Caco-2 (cell line): ENCODE measurements at regions not wholly inside any gene's neighbourhood (a gene's known extent, or its start where the extent isn't known, plus 50 kb on each side); places are given as distances from the start of the nearest gene placed in this dataset.

ENCODE experiments used
- BruUV-seq: library from RNA; stranded (reverse); fragments of 400-500 nt; replicated peaks from 2 replicates; lab custom pipeline; 2021; lab: Mats Ljungman, UMichigan
- CTCF ChIA-PET: fragments of 300-600 bp; sonication (Branson Sonifier 250); formaldehyde crosslinking; loops from one replicate; lab custom pipeline; 2022; ENCODE audit warnings: antibody characterized with exemption; lab: Charles Lee
- POLR2A ChIA-PET: fragments of 300-600 bp; sonication (Branson Sonifier 250); formaldehyde crosslinking; loops from one replicate; lab custom pipeline; 2022; ENCODE audit warnings: antibody characterized with exemption; lab: Charles Lee
- DNase-seq, 2 experiments: peaks; one replicate each; pipeline versions ENCODE4 v3.0.0 to v3.0.0-alpha.2; 2020 to 2022
- H3K27me3 ChIP-seq: replicated peaks from 2 replicates; pipeline ENCODE4 v1.6.0; 2011; ENCODE audit warnings: low read length; ENCODE audit not compliant: control insufficient read depth, insufficient read depth
- H3K36me3 ChIP-seq: 2 replicates; pipeline ENCODE4 v1.5.1; 2011; ENCODE audit warnings: low read length; ENCODE audit not compliant: control insufficient read depth, insufficient read depth
- H3K4me1 ChIP-seq: fragments of 250-450 bp; sonication (Bioruptor Pico); 2 replicates; pipeline ENCODE4 v1.5.1; 2020; ENCODE audit warnings: mild to moderate bottlenecking
- H3K4me3 ChIP-seq: 2 replicates; pipeline ENCODE4 v1.5.1; 2011; ENCODE audit warnings: low read depth, mild to moderate bottlenecking, control low read depth, low read length
- H3K9me3 ChIP-seq: fragments of 250-450 bp; sonication (Bioruptor Pico); 2 replicates; pipeline ENCODE4 v1.5.1; 2020; ENCODE audit warnings: mild to moderate bottlenecking, moderate library complexity
- H3K27ac Mint-ChIP-seq: one replicate; pipeline ENCODE4 v1.8.0; 2022; ENCODE audit warnings: mixed read lengths; ENCODE audit not compliant: unreplicated experiment
- H3K27me3 Mint-ChIP-seq: one replicate; pipeline ENCODE4 v1.8.0; 2022; ENCODE audit warnings: mixed read lengths; ENCODE audit not compliant: insufficient read depth, unreplicated experiment
- H3K36me3 Mint-ChIP-seq: one replicate; pipeline ENCODE4 v1.8.0; 2022; ENCODE audit warnings: mild to moderate bottlenecking, mixed read lengths; ENCODE audit not compliant: insufficient read depth, unreplicated experiment
- H3K4me1 Mint-ChIP-seq: one replicate; pipeline ENCODE4 v1.8.0; 2022; ENCODE audit warnings: low read depth, mixed read lengths; ENCODE audit not compliant: unreplicated experiment
- H3K4me3 Mint-ChIP-seq: one replicate; pipeline ENCODE4 v1.8.0; 2022; ENCODE audit warnings: mild to moderate bottlenecking, moderate library complexity, mixed read lengths; ENCODE audit not compliant: unreplicated experiment
- H3K9me3 Mint-ChIP-seq: one replicate; pipeline ENCODE4 v1.8.0; 2022; ENCODE audit warnings: mixed read lengths; ENCODE audit not compliant: unreplicated experiment
- CTCF ChIP-seq, 2 experiments: fragments of 200-600 bp in 1 of 2; IDR thresholded peaks; 1 replicate in 1 of 2; 2 replicates in 1 of 2; pipeline versions ENCODE4 v1.5.1 to v1.8.0; 2011 to 2022; ENCODE audit warnings: antibody characterized with exemption in 1 of 2, control low read depth in 1 of 2, inconsistent platforms in 1 of 2, low read depth in 1 of 2, low read length in 1 of 2, mild to moderate bottlenecking in 1 of 2, moderate library complexity in 1 of 2; ENCODE audit not compliant: insufficient read depth in 1 of 2, severe bottlenecking in 1 of 2, unreplicated experiment in 1 of 2
- intact Hi-C: fragments of 100-400 bp; cut with micrococcal nuclease; formaldehyde crosslinking; loops from one replicate; pipeline ENCODE4 v1.10.0; 2022; ENCODE audit not compliant: unreplicated experiment

- BruUV-seq: no TSS peak
- H3K27ac Mint-ChIP-seq: no peak overlapping the region
- Histone ChIP-seq H3K4me3 (no peak overlapping the region), H3K4me1 (no peaks in the 10 kb centered on the region), H3K36me3 (no peaks in the 10 kb centered on the region), H3K27me3 (no peaks in the 10 kb centered on the region), H3K9me3 (no peaks in the 10 kb centered on the region)
- H3K4me3 Mint-ChIP-seq: no peak overlapping the region
- H3K36me3 Mint-ChIP-seq: no peaks in the 10 kb centered on the region
- TF ChIP-seq CTCF (IDR thresholded peaks at IDR 0.05; ENCODE audit: insufficient read depth in 1 of 2, low read depth in 1 of 2, low read length in 1 of 2, severe bottlenecking in 1 of 2, unreplicated experiment in 1 of 2): no peak
- CTCF ChIA-PET: no interaction called here
- POLR2A ChIA-PET: no interaction called here
- no peaks in the 10 kb centered on the region for H3K9me3 Mint-ChIP-seq
- intact Hi-C loops: no loop called here
- DNase-seq: no peak
- no peaks in the 10 kb centered on the region for H3K4me1 Mint-ChIP-seq
- no peaks in the 10 kb centered on the region for H3K27me3 Mint-ChIP-seq
These were observed 64.7 kb upstream of the HS3ST5 start for GRCh38 chr6:114407426-114408035.

- Mint-ChIP-seq H3K4me3 (no peak overlapping the region), H3K36me3 (no peaks in the 10 kb centered on the region), H3K9me3 (no peaks in the 10 kb centered on the region), H3K27ac (no peak overlapping the region), H3K27me3 (no peaks in the 10 kb centered on the region), H3K4me1 (no peaks in the 10 kb centered on the region)
- intact Hi-C loops: no loop called here
- H3K4me3 ChIP-seq: no peak overlapping the region
- ChIA-PET POLR2A (no interaction called here), CTCF (interaction anchor here (0.7 kb wide), 1 partner anchor 269 kb away, joined by 3 read pairs; no protein-coding TSS in a partner anchor)
- no peaks in the 10 kb centered on the region for H3K27me3 ChIP-seq
- H3K9me3 ChIP-seq: no peaks in the 10 kb centered on the region
- BruUV-seq: no TSS peak
- DNase-seq: no peak
- no peaks in the 10 kb centered on the region for H3K36me3 ChIP-seq
- TF ChIP-seq CTCF (IDR thresholded peaks at IDR 0.05; ENCODE audit: insufficient read depth in 1 of 2, low read depth in 1 of 2, low read length in 1 of 2, severe bottlenecking in 1 of 2, unreplicated experiment in 1 of 2): no peak
- H3K4me1 ChIP-seq: no peaks in the 10 kb centered on the region
These were observed 61.6 kb upstream of the HS3ST5 start for GRCh38 chr6:114404339-114404955.

- no peaks in the 10 kb centered on the region for H3K4me1 Mint-ChIP-seq
These were observed 61.0 kb upstream of the HS3ST5 start for GRCh38 chr6:114403858-114404257.

More at GRCh38 chr6:114403858-114404257, 61.0 kb upstream of the HS3ST5 start:
- no peaks in the 10 kb centered on the region for H3K36me3 ChIP-seq
- no peaks in the 10 kb centered on the region for H3K4me1 ChIP-seq
- Mint-ChIP-seq H3K36me3 (no peaks in the 10 kb centered on the region), H3K4me3 (no peak overlapping the region), H3K27me3 (no peaks in the 10 kb centered on the region), H3K9me3 (no peaks in the 10 kb centered on the region), H3K27ac (no peak overlapping the region)
- CTCF ChIA-PET: interaction anchor here (0.7 kb wide), 1 partner anchor 269 kb away, joined by 3 read pairs; no protein-coding TSS in a partner anchor
- no peaks in the 10 kb centered on the region for H3K9me3 ChIP-seq
- no peaks in the 10 kb centered on the region for H3K27me3 ChIP-seq
- intact Hi-C loops: no loop called here
- H3K4me3 ChIP-seq: no peak overlapping the region
- no peak for TF ChIP-seq CTCF (IDR thresholded peaks at IDR 0.05; ENCODE audit: insufficient read depth in 1 of 2, low read depth in 1 of 2, low read length in 1 of 2, severe bottlenecking in 1 of 2, unreplicated experiment in 1 of 2)
- no peak for DNase-seq
- POLR2A ChIA-PET: no interaction called here
- no TSS peak for BruUV-seq
